GM21360 (cell line): ENCODE measurements at regions not wholly inside any gene's neighbourhood (a gene's known extent, or its start where the extent isn't known, plus 50 kb on each side); places are given as distances from the start of the nearest gene placed in this dataset.

Experiments used
- ATAC-seq: cut with Tn5 transposase; IDR thresholded peaks from one replicate; pipeline ENCODE4 v1.9.1; 2021; ENCODE audit warnings: mild to moderate bottlenecking, moderate library complexity; ENCODE audit not compliant: unreplicated experiment

GRCh38 chr3:146682171-146682570 lies 77.0 kb upstream of the PLSCR5 start:
- no peak for ATAC-seq

GRCh38 chr3:146680617-146681016 lies 75.5 kb upstream of the PLSCR5 start:
- ATAC-seq, result no peak

GRCh38 chr3:146679995-146680394 lies 74.8 kb upstream of the PLSCR5 start:
- ATAC-seq, result no peak

- no peak for ATAC-seq
Measured at GRCh38 chr3:146679191-146679590, 74.0 kb upstream of the PLSCR5 start.

GRCh38 chr3:146672941-146673340 lies 67.8 kb upstream of the PLSCR5 start:
- no peak for ATAC-seq

- ATAC-seq, result no peak
Measured at GRCh38 chr3:146664403-146664802, 59.3 kb upstream of the PLSCR5 start.

- ATAC-seq, result no peak
Measured at GRCh38 chr3:146658841-146659240, 53.7 kb upstream of the PLSCR5 start.

GRCh38 chr3:146655333-146655996 lies 50.3 kb upstream of the PLSCR5 start:
- no peak for ATAC-seq
